Right lobe of liver (tissue), 6 donors: ENCODE measurements at regions not wholly inside any gene's neighbourhood (a gene's known extent, or its start where the extent isn't known, plus 50 kb on each side); places are given as distances from the start of the nearest gene placed in this dataset.

Source experiments
- ATAC-seq, 4 donors: fragments of 200-7000 bp; cut with Tn5 transposase; one replicate each; pipeline ENCODE4 v1.9.1; 2020; ENCODE audit warnings: mild to moderate bottlenecking in 4 of 4, moderate library complexity in 4 of 4
- DNase-seq, 3 donors: peaks; one replicate each; pipeline ENCODE4 v3.0.0-alpha.2; 2020
- H3K27ac ChIP-seq, 3 donors: fragments of 200-600 bp; one replicate each; pipeline ENCODE4 v1.8.0; 2022
- H3K27me3 ChIP-seq, 2 donors: fragments of 200-600 bp; one replicate each; pipeline ENCODE4 v1.8.0; 2022
- H3K36me3 ChIP-seq, 4 donors: fragments of 200-600 bp; sonication (generic) in 1 of 4; one replicate each; pipeline versions ENCODE4 v1.5.1 to v1.8.0; 2017 to 2022; ENCODE audit warnings: control low read depth in 1 of 4
- H3K4me1 ChIP-seq, 4 donors: fragments of 200-600 bp; sonication (generic) in 1 of 4; one replicate each; pipeline versions ENCODE4 v1.5.1 to v1.8.0; 2017 to 2022; ENCODE audit warnings: control low read depth in 1 of 4
- H3K4me3 ChIP-seq, 3 donors: fragments of 200-600 bp; one replicate each; pipeline ENCODE4 v1.8.0; 2022
- H3K9me3 ChIP-seq, 4 donors: fragments of 200-600 bp; sonication (generic) in 1 of 4; one replicate each; pipeline versions ENCODE4 v1.5.1 to v1.8.0; 2017 to 2022; ENCODE audit warnings: control low read depth in 1 of 4
- CTCF ChIP-seq, 4 donors: fragments of 200-600 bp in 3 of 4; fragments of 450-650 bp in 1 of 4; IDR thresholded peaks; one replicate each; pipeline versions ENCODE4 v1.5.1 to v1.8.0; 2016 to 2022; ENCODE audit warnings: antibody characterized with exemption in 4 of 4, mild to moderate bottlenecking in 2 of 4
- POLR2A ChIP-seq: fragments of 450-650 bp; IDR thresholded peaks from one replicate; pipeline ENCODE4 v1.6.1; 2017; ENCODE audit warnings: antibody characterized with exemption, mild to moderate bottlenecking
- WGBS: methylation state at CpG from one replicate; pipeline ENCODE4 v1.1.6; 2018; ENCODE audit warnings: low coverage, low lambda C conversion rate; ENCODE audit not compliant: insufficient coverage; ENCODE audit errors: missing lambda C conversion rate; 5-methylcytosine and 5-hydroxymethylcytosine counted together
- intact Hi-C, 2 donors: fragments of 100-400 bp; cut with DNase I; formaldehyde crosslinking; loops; one replicate each; pipeline versions ENCODE4 v1.11.2 to v1.14.1; 2022
- donor health status: DM: no; HTN: yes; CAD: no.
- donor health status: DM: no; HTN: no; CAD: no.
- donor health status: DM: no; HTN: no; CAD: no.
- donor health status: DM: no; HTN: yes; CAD: no.
- donor health status: DM: no; HTN: yes; CAD: no.

DNA sequence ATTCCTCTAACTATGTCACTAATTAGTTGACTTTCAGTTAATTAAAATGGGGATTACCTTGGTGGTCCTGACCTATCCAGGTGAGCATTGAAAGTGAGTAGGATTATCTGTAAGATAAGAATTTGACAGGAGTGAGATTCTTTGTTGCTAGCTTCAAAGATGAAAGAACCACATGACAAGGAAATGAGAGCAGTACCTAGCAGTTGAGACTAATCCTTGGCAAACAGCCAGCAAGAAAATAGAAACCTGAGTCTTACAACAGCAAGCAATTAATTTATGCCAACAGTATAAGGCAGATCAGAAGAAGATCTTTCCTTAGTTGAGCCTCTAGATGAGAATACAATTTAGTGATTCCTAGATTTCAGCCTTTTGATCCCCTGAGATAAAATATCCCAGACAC is 1058.4 kb downstream of the LRFN5 start:
- H3K36me3 ChIP-seq: no peaks in the 10 kb centered on the region
- no peak overlapping the region for H3K4me3 ChIP-seq
- no peaks in the 10 kb centered on the region for H3K27me3 ChIP-seq
- no peak for TF ChIP-seq CTCF (IDR thresholded peaks at IDR 0.05)
- no peak for TF ChIP-seq POLR2A
- no peaks in the 10 kb centered on the region for H3K4me1 ChIP-seq
- intact Hi-C loops: no loop called here
- ATAC-seq (no peak), DNase-seq (no peak)
- no peak overlapping the region for H3K27ac ChIP-seq
- no peaks in the 10 kb centered on the region for H3K9me3 ChIP-seq

DNA sequence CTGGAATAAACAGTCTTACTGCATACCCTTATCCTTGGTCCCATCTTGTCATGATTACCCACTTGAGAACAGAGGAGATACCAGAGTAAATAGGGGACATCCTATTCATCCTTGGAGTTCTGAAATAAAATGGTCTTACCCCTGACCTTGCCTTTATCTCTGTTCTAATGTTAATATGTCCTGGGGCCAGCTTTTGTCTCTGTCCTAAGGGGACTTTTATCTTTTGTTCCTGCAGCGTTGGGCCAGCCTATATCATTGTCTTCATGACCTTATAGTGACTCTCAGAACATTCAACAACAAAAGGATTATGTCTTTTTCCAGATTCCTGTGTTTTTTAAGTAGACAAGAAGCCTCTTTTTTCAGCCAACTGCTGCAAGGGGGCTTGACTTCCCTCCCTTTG is 1057.5 kb downstream of the LRFN5 start:
- Histone ChIP-seq H3K27ac (no peak overlapping the region), H3K4me1 (no peaks in the 10 kb centered on the region), H3K27me3 (no peaks in the 10 kb centered on the region), H3K4me3 (no peak overlapping the region), H3K36me3 (no peaks in the 10 kb centered on the region), H3K9me3 (no peaks in the 10 kb centered on the region)
- 31% methylated on average over 1 of the region's 1 CpG for WGBS
- DNase-seq (no peak), ATAC-seq (no peak)
- intact Hi-C loops: no loop called here
- TF ChIP-seq CTCF (IDR thresholded peaks at IDR 0.05) (no peak), POLR2A (no peak)

GRCh38 chr14:42654707-42655106 is 1048.0 kb downstream of the LRFN5 start:
- no peak for ATAC-seq
- Histone ChIP-seq H3K4me1 (no peaks in the 10 kb centered on the region), H3K27ac (no peak overlapping the region), H3K4me3 (no peak overlapping the region), H3K27me3 (no peaks in the 10 kb centered on the region), H3K9me3 (no peaks in the 10 kb centered on the region), H3K36me3 (no peaks in the 10 kb centered on the region)
- intact Hi-C loops: no loop called here
- WGBS: 58% methylated on average over 2 of the region's 2 CpGs
- TF ChIP-seq POLR2A: no peak
- TF ChIP-seq CTCF (IDR thresholded peaks at IDR 0.05): no peak
- DNase-seq: no peak

DNA sequence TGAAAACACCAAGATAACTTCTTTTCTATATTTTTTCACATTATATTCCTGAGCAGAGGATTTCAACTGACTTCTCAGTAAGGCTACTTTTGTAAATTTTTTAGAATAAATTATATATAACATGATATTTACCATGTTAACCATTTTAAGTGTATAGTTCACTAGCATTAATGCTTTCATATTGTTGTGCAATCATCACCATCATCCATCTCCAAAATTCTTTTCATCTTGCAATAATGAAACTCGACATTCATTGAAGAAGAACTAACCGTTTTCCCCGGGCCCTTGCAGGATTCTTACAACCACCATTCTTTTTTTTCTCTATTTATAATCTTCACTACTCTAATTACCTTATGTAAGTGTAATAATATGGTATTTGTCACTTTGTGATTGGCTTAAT is 1036.1 kb downstream of the LRFN5 start:
- Histone ChIP-seq H3K36me3 (no peaks in the 10 kb centered on the region), H3K27ac (no peak overlapping the region), H3K9me3 (no peaks in the 10 kb centered on the region), H3K4me1 (no peaks in the 10 kb centered on the region), H3K4me3 (no peak overlapping the region), H3K27me3 (no peaks in the 10 kb centered on the region)
- no peak for TF ChIP-seq POLR2A
- 63% methylated on average over 3 of the region's 3 CpGs for WGBS
- ATAC-seq (no peak), DNase-seq (no peak)
- intact Hi-C loops: no loop called here

GRCh38 chr14:42633504-42634095 is 1026.9 kb downstream of the LRFN5 start:
- intact Hi-C loops: no loop called here
- H3K27ac ChIP-seq: no peak overlapping the region
- no peaks in the 10 kb centered on the region for H3K36me3 ChIP-seq
- no peak for TF ChIP-seq POLR2A
- no peak for TF ChIP-seq CTCF (IDR thresholded peaks at IDR 0.05)
- WGBS: 58% methylated on average over 6 of the region's 6 CpGs
- ATAC-seq (no peak), DNase-seq (no peak)
- H3K4me3 ChIP-seq: no peak overlapping the region
- H3K9me3 ChIP-seq: no peaks in the 10 kb centered on the region
- H3K4me1 ChIP-seq: no peaks in the 10 kb centered on the region
- no peaks in the 10 kb centered on the region for H3K27me3 ChIP-seq
